WTC11 (cell line): ENCODE measurements at regions not wholly inside any gene's neighbourhood (a gene's known extent, or its start where the extent isn't known, plus 50 kb on each side); places are given as distances from the start of the nearest gene placed in this dataset.

Source experiments
- ATF3 ChIP-seq: sonication (generic); formaldehyde crosslinking; conservative IDR thresholded peaks from 2 replicates; pipeline ENCODE4 v1.8.1; 2022; ENCODE audit warnings: mild to moderate bottlenecking, missing genetic modification reagents
- CBFB ChIP-seq: sonication (generic); formaldehyde crosslinking; IDR thresholded peaks from 2 replicates; pipeline ENCODE4 v1.8.1; 2022; ENCODE audit warnings: mild to moderate bottlenecking, low read depth, missing genetic modification reagents
- CREM ChIP-seq: sonication (generic); formaldehyde crosslinking; IDR thresholded peaks from 2 replicates; pipeline ENCODE4 v1.8.1; 2022; ENCODE audit warnings: mild to moderate bottlenecking, missing genetic modification reagents, moderate library complexity
- CTCF ChIP-seq: fragments of 200-600 bp; IDR thresholded peaks from 2 replicates; pipeline ENCODE4 v1.8.0; 2022; ENCODE audit warnings: antibody characterized with exemption
- ESRRA ChIP-seq: sonication (generic); formaldehyde crosslinking; IDR thresholded peaks from 2 replicates; pipeline ENCODE4 v1.8.1; 2022; ENCODE audit warnings: mild to moderate bottlenecking, missing genetic modification reagents, borderline replicate concordance
- OVOL2 ChIP-seq: fragments of 250-450 bp; sonication (Bioruptor Pico); IDR thresholded peaks from 2 replicates; pipeline ENCODE4 v1.9.0; 2021; ENCODE audit warnings: mild to moderate bottlenecking, borderline replicate concordance
- PREB ChIP-seq: sonication (generic); formaldehyde crosslinking; IDR thresholded peaks from 2 replicates; pipeline ENCODE4 v1.8.1; 2022; ENCODE audit warnings: mild to moderate bottlenecking, missing genetic modification reagents, moderate library complexity, borderline replicate concordance
- RELA ChIP-seq: sonication (generic); formaldehyde crosslinking; IDR thresholded peaks from 2 replicates; pipeline ENCODE4 v1.8.1; 2022; ENCODE audit warnings: missing genetic modification reagents, mild to moderate bottlenecking, borderline replicate concordance
- SP1 ChIP-seq: sonication (generic); formaldehyde crosslinking; conservative IDR thresholded peaks from 2 replicates; pipeline ENCODE4 v1.8.1; 2022; ENCODE audit warnings: missing genetic modification reagents
- STAT6 ChIP-seq: sonication (generic); formaldehyde crosslinking; conservative IDR thresholded peaks from 2 replicates; pipeline ENCODE4 v1.8.1; 2023; ENCODE audit warnings: mild to moderate bottlenecking, low read depth, missing genetic modification reagents, moderate library complexity
- USF1 ChIP-seq: sonication (generic); formaldehyde crosslinking; IDR thresholded peaks from 2 replicates; pipeline ENCODE4 v1.8.0; 2022; ENCODE audit warnings: mild to moderate bottlenecking, missing genetic modification reagents
- ZNF232 ChIP-seq: sonication (generic); formaldehyde crosslinking; IDR thresholded peaks from 2 replicates; pipeline ENCODE4 v1.8.0; 2022; ENCODE audit warnings: mild to moderate bottlenecking, missing genetic modification reagents
- ZSCAN18 ChIP-seq: fragments of 250-450 bp; sonication (Bioruptor Pico); IDR thresholded peaks from 2 replicates; pipeline ENCODE4 v2.1.2; 2022; ENCODE audit warnings: mild to moderate bottlenecking, moderate library complexity

- TF ChIP-seq SP1 (CRISPR knock-in tag): no peak
- no peak for TF ChIP-seq CTCF
- TF ChIP-seq ZSCAN18 (CRISPR knock-in tag): no peak
- TF ChIP-seq CREM (CRISPR knock-in tag): no peak
- no peak for TF ChIP-seq RELA (CRISPR knock-in tag)
- no peak for TF ChIP-seq CBFB (CRISPR knock-in tag)
- no peak for TF ChIP-seq STAT6 (CRISPR knock-in tag)
- TF ChIP-seq ESRRA (CRISPR knock-in tag): no peak
- TF ChIP-seq ATF3 (CRISPR knock-in tag): no peak
- no peak for TF ChIP-seq ZNF232 (CRISPR knock-in tag)
- no peak for TF ChIP-seq PREB (CRISPR knock-in tag)
- no peak for TF ChIP-seq USF1 (CRISPR knock-in tag)
- TF ChIP-seq OVOL2 (CRISPR knock-in tag): no peak
Observed at GRCh38 chr6:1535295-1535694, 74.4 kb upstream of the FOXC1 start.
